Neural progenitor cell (in vitro differentiated cells): ENCODE measurements at regions not wholly inside any gene's neighbourhood (a gene's known extent, or its start where the extent isn't known, plus 50 kb on each side); places are given as distances from the start of the nearest gene placed in this dataset.

Experiments used
- DNase-seq: peaks from one replicate; pipeline ENCODE4 v3.0.0-alpha.2; 2016; ENCODE audit warnings: low spot score
- H2AFZ ChIP-seq: fragments of 200-600 bp; sonication (generic); replicated peaks from 2 replicates; pipeline ENCODE4 v1.6.1; 2016; ENCODE audit warnings: antibody characterized with exemption
- H3F3A ChIP-seq: fragments of 200-600 bp; sonication (generic); 2 replicates; pipeline ENCODE4 v1.6.1; 2016; ENCODE audit warnings: antibody characterized with exemption, low read depth
- H3K27ac ChIP-seq: fragments of 200-600 bp; sonication (generic); 2 replicates; pipeline ENCODE4 v1.5.1; 2016; ENCODE audit warnings: mild to moderate bottlenecking
- H3K27me3 ChIP-seq: fragments of 200-600 bp; sonication (generic); 2 replicates; pipeline ENCODE4 v1.6.1; 2016; ENCODE audit warnings: mild to moderate bottlenecking, moderate library complexity
- H3K36me3 ChIP-seq: fragments of 200-600 bp; sonication (generic); 2 replicates; pipeline ENCODE4 v1.5.1; 2016
- H3K4me1 ChIP-seq: fragments of 200-600 bp; sonication (generic); 2 replicates; pipeline ENCODE4 v1.6.1; 2016; ENCODE audit warnings: mixed run types
- H3K4me2 ChIP-seq: fragments of 200-600 bp; sonication (generic); 2 replicates; pipeline ENCODE4 v1.6.1; 2016
- H3K4me3 ChIP-seq: fragments of 200-600 bp; sonication (generic); 2 replicates; pipeline ENCODE4 v1.5.1; 2016
- H3K79me2 ChIP-seq: fragments of 200-600 bp; sonication (generic); 2 replicates; pipeline ENCODE4 v1.6.1; 2016; ENCODE audit warnings: low read depth
- H3K9ac ChIP-seq: fragments of 200-600 bp; sonication (generic); 2 replicates; pipeline ENCODE4 v1.6.1; 2016
- H3K9me3 ChIP-seq: fragments of 200-600 bp; sonication (generic); 2 replicates; pipeline ENCODE4 v1.5.1; 2016; ENCODE audit warnings: low read depth
- H4K20me1 ChIP-seq: fragments of 200-600 bp; sonication (generic); 2 replicates; pipeline ENCODE4 v1.6.1; 2016; ENCODE audit warnings: low read depth
- H3K27ac Mint-ChIP-seq: 3 replicates; pipeline ENCODE4 v1.8.0; 2021; ENCODE audit warnings: mixed read lengths
- H3K27me3 Mint-ChIP-seq: 2 replicates; pipeline ENCODE4 v1.8.0; 2022; ENCODE audit warnings: low read depth, mild to moderate bottlenecking, inconsistent platforms, moderate library complexity, mixed read lengths; ENCODE audit not compliant: insufficient read depth
- H3K36me3 Mint-ChIP-seq: 3 replicates; pipeline ENCODE4 v1.8.0; 2021; ENCODE audit warnings: mixed read lengths
- H3K4me1 Mint-ChIP-seq: 3 replicates; pipeline ENCODE4 v1.8.0; 2021; ENCODE audit warnings: mixed read lengths
- H3K4me3 Mint-ChIP-seq: 3 replicates; pipeline ENCODE4 v1.8.0; 2021; ENCODE audit warnings: mild to moderate bottlenecking, moderate library complexity, mixed read lengths
- H3K9me3 Mint-ChIP-seq: 3 replicates; pipeline ENCODE4 v1.8.0; 2020; ENCODE audit warnings: mixed read lengths
- CTCF ChIP-seq: fragments of 200-600 bp; sonication (generic); IDR thresholded peaks from 2 replicates; pipeline ENCODE4 v1.5.1; 2017; ENCODE audit warnings: antibody characterized with exemption, mild to moderate bottlenecking
- EZH2 ChIP-seq: fragments of 200-600 bp; sonication (generic); IDR thresholded peaks from 2 replicates; pipeline ENCODE4 v1.6.1; 2017; ENCODE audit warnings: antibody characterized with exemption, mild to moderate bottlenecking, moderate library complexity
- EZH2phosphoT487 ChIP-seq: fragments of 200-600 bp; sonication (generic); IDR thresholded peaks from 2 replicates; pipeline ENCODE4 v1.6.1; 2017; ENCODE audit warnings: antibody characterized with exemption

- Mint-ChIP-seq H3K27me3 (no peaks in the 10 kb centered on the region), H3K4me3 (no peak overlapping the region), H3K4me1 (no peaks in the 10 kb centered on the region), H3K9me3 (no peaks in the 10 kb centered on the region), H3K36me3 (no peaks in the 10 kb centered on the region), H3K27ac (no peak overlapping the region)
- no peak for DNase-seq
- no peak overlapping the region for H3K4me3 ChIP-seq
- TF ChIP-seq EZH2, result no peak
- TF ChIP-seq CTCF, result no peak
- no peak for TF ChIP-seq EZH2phosphoT487
- H2AFZ ChIP-seq, result no peak overlapping the region
- no peaks in the 10 kb centered on the region for H3K79me2 ChIP-seq
- no peak overlapping the region for H3K9ac ChIP-seq
- H3K27ac ChIP-seq, result no peak overlapping the region
- H3K4me1 ChIP-seq, result no peaks in the 10 kb centered on the region
- no peaks in the 10 kb centered on the region for H3K36me3 ChIP-seq
- no peaks in the 10 kb centered on the region for H3F3A ChIP-seq
- no peaks in the 10 kb centered on the region for H4K20me1 ChIP-seq
- H3K4me2 ChIP-seq, result no peak overlapping the region
- no peaks in the 10 kb centered on the region for H3K27me3 ChIP-seq
- H3K9me3 ChIP-seq, result no peaks in the 10 kb centered on the region
Observed at GRCh38 chr7:81611805-81612204, 158.0 kb downstream of the HGF start.

- no peak overlapping the region for H3K9ac ChIP-seq
- H3K4me3 ChIP-seq, result no peak overlapping the region
- Mint-ChIP-seq H3K4me3 (no peak overlapping the region), H3K9me3 (no peaks in the 10 kb centered on the region), H3K36me3 (no peaks in the 10 kb centered on the region), H3K4me1 (no peaks in the 10 kb centered on the region), H3K27me3 (no peaks in the 10 kb centered on the region), H3K27ac (no peak overlapping the region)
- no peak for TF ChIP-seq EZH2phosphoT487
- no peak for TF ChIP-seq EZH2
- TF ChIP-seq CTCF, result no peak
- H3K36me3 ChIP-seq, result no peaks in the 10 kb centered on the region
- no peak overlapping the region for H3K27ac ChIP-seq
- peak overlapping the region; percentile 41 for H2AFZ ChIP-seq
- DNase-seq, result no peak
- no peaks in the 10 kb centered on the region for H3F3A ChIP-seq
- no peaks in the 10 kb centered on the region for H4K20me1 ChIP-seq
- no peak overlapping the region for H3K4me2 ChIP-seq
- H3K27me3 ChIP-seq, result no peaks in the 10 kb centered on the region
- H3K9me3 ChIP-seq, result no peaks in the 10 kb centered on the region
- no peaks in the 10 kb centered on the region for H3K79me2 ChIP-seq
- no peaks in the 10 kb centered on the region for H3K4me1 ChIP-seq
Observed at GRCh38 chr7:81611040-81611439, 158.8 kb downstream of the HGF start.

- Histone ChIP-seq H3K4me1 (no peaks in the 10 kb centered on the region), H3K36me3 (no peaks in the 10 kb centered on the region), H3K79me2 (no peaks in the 10 kb centered on the region), H3K4me3 (no peak overlapping the region), H2AFZ (no peak overlapping the region), H3K27me3 (no peaks in the 10 kb centered on the region), H3K4me2 (no peak overlapping the region), H3K9ac (no peak overlapping the region), H3K27ac (no peak overlapping the region), H4K20me1 (no peaks in the 10 kb centered on the region), H3K9me3 (no peaks in the 10 kb centered on the region), H3F3A (no peaks in the 10 kb centered on the region)
- no peak for TF ChIP-seq EZH2phosphoT487
- DNase-seq, result no peak
- Mint-ChIP-seq H3K27me3 (no peaks in the 10 kb centered on the region), H3K36me3 (no peaks in the 10 kb centered on the region), H3K9me3 (no peaks in the 10 kb centered on the region), H3K27ac (no peak overlapping the region), H3K4me1 (no peaks in the 10 kb centered on the region), H3K4me3 (no peak overlapping the region)
Observed at GRCh38 chr7:81608748-81609382, 161.0 kb downstream of the HGF start.

DNA sequence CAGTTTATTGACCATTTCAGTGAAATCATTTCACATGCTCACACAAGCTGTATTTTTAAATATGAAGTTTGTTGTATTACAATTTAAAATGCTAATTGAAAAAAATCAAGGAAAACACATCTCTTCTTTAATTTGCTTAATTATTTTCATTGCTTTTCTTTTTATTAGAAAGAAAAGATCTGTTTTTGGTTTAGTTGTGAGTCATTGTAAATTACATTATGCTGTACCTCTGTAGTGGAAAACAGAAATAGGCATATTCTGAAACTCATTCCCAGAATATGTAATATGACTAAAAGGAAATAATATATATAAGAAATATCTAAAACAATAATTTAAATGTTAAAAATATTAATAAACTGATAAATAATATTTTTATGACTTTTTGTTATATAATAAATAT lies 161.9 kb downstream of the HGF start:
- Mint-ChIP-seq H3K36me3 (no peaks in the 10 kb centered on the region), H3K27me3 (no peaks in the 10 kb centered on the region), H3K9me3 (no peaks in the 10 kb centered on the region), H3K4me3 (no peak overlapping the region), H3K4me1 (no peaks in the 10 kb centered on the region), H3K27ac (no peak overlapping the region)
- Histone ChIP-seq H3K27ac (no peak overlapping the region), H4K20me1 (no peaks in the 10 kb centered on the region), H3K4me1 (no peaks in the 10 kb centered on the region), H3K4me2 (no peak overlapping the region), H3K4me3 (no peak overlapping the region), H3K36me3 (no peaks in the 10 kb centered on the region), H3K9me3 (no peaks in the 10 kb centered on the region), H3K79me2 (no peaks in the 10 kb centered on the region), H3F3A (no peaks in the 10 kb centered on the region), H3K27me3 (no peaks in the 10 kb centered on the region), H3K9ac (no peak overlapping the region), H2AFZ (no peak overlapping the region)
- no peak for TF ChIP-seq EZH2phosphoT487
- no peak for TF ChIP-seq EZH2
- DNase-seq, result no peak
